SK-N-SH (cell line): ENCODE measurements at regions not wholly inside any gene's neighbourhood (a gene's known extent, or its start where the extent isn't known, plus 50 kb on each side); places are given as distances from the start of the nearest gene placed in this dataset.

ENCODE experiments used
- CTCF ChIP-seq: fragments of 200-600 bp; sonication (generic); IDR thresholded peaks from 2 replicates; pipeline ENCODE4 v1.6.1; 2017; ENCODE audit warnings: antibody characterized with exemption, mild to moderate bottlenecking, moderate library complexity
- EP300 ChIP-seq, 2 experiments: IDR thresholded peaks; 2 replicates each; pipeline versions ENCODE4 v1.4.0 to v1.6.1; 2012; ENCODE audit warnings: borderline replicate concordance in 1 of 2, low read depth in 1 of 2, low read length in 1 of 2
- FOXJ3 ChIP-seq: sonication (generic); formaldehyde crosslinking; IDR thresholded peaks from 2 replicates; pipeline ENCODE4 v1.5.1; 2020; ENCODE audit warnings: mild to moderate bottlenecking, missing genetic modification reagents
- FOXM1 ChIP-seq: IDR thresholded peaks from 2 replicates; pipeline ENCODE4 v1.4.0; 2012; ENCODE audit warnings: low read depth, mild to moderate bottlenecking
- REST ChIP-seq: IDR thresholded peaks from 2 replicates; pipeline ENCODE4 v1.6.1; 2012; ENCODE audit warnings: mild to moderate bottlenecking, low read depth, low read length, moderate library complexity

- TF ChIP-seq CTCF = no peak
- TF ChIP-seq REST = no peak
- no peak for TF ChIP-seq FOXJ3 (CRISPR knock-in tag)
- TF ChIP-seq FOXM1 = no peak
- no peak for TF ChIP-seq EP300 (IDR thresholded peaks at IDR 0.05; ENCODE audit: borderline replicate concordance in 1 of 2, low read depth in 1 of 2, low read length in 1 of 2)
Measured at GRCh38 chr3:104887619-104888018, 479.1 kb upstream of the ALCAM start.
